SU-DHL-6 (cell line): ENCODE measurements at regions not wholly inside any gene's neighbourhood (a gene's known extent, or its start where the extent isn't known, plus 50 kb on each side); places are given as distances from the start of the nearest gene placed in this dataset.

Source experiments
- H2AFZ ChIP-seq: fragments of 200-600 bp; sonication (generic); 2 replicates; pipeline ENCODE4 v1.6.1; 2014; ENCODE audit warnings: low read depth, mild to moderate bottlenecking, moderate library complexity, mixed read lengths, antibody characterized with exemption, low read length; ENCODE audit not compliant: severe bottlenecking
- H3F3A ChIP-seq: fragments of 200-600 bp; shearing (Covaris generic); 2 replicates; pipeline ENCODE4 v1.6.0; 2016; ENCODE audit warnings: antibody characterized with exemption, mild to moderate bottlenecking; ENCODE audit not compliant: insufficient read depth
- H3K27ac ChIP-seq: fragments of 200-600 bp; sonication (generic); 2 replicates; pipeline ENCODE4 v1.5.1; 2016; ENCODE audit warnings: low read depth, mild to moderate bottlenecking, low read length, moderate library complexity, mixed read lengths
- H3K27me3 ChIP-seq: fragments of 200-600 bp; sonication (generic), shearing (Covaris generic); 2 replicates; pipeline ENCODE4 v1.6.0; 2014; ENCODE audit warnings: mild to moderate bottlenecking, low read length
- H3K36me3 ChIP-seq: fragments of 200-600 bp; sonication (generic); 2 replicates; pipeline ENCODE4 v1.6.1; 2014; ENCODE audit warnings: mild to moderate bottlenecking, low read length, mixed read lengths
- H3K4me2 ChIP-seq: fragments of 300-600, 200-600 bp; shearing (Covaris generic), sonication (generic); 2 replicates; pipeline ENCODE4 v1.6.0; 2014; ENCODE audit warnings: low read length, low read depth, mild to moderate bottlenecking; ENCODE audit not compliant: poor library complexity, severe bottlenecking
- H3K4me3 ChIP-seq: fragments of 200-600 bp; sonication (generic); 2 replicates; pipeline ENCODE4 v1.5.1; 2014; ENCODE audit warnings: antibody characterized with exemption, low read length, mild to moderate bottlenecking, mixed read lengths; ENCODE audit not compliant: insufficient read depth, poor library complexity, severe bottlenecking
- H3K79me2 ChIP-seq: fragments of 200-600 bp; sonication (generic); 2 replicates; pipeline ENCODE4 v1.6.1; 2014; ENCODE audit warnings: mild to moderate bottlenecking, low read length, moderate library complexity; ENCODE audit not compliant: insufficient read depth
- H3K9ac ChIP-seq: fragments of 200-600 bp; sonication (generic); 2 replicates; pipeline ENCODE4 v1.7.0; 2014; ENCODE audit warnings: mild to moderate bottlenecking, low read length
- H3K9me2 ChIP-seq: fragments of 200-600 bp; sonication (generic); replicated peaks from 2 replicates; pipeline ENCODE4 v1.6.1; 2014; ENCODE audit warnings: low read length; ENCODE audit not compliant: insufficient read depth
- H3K9me3 ChIP-seq: fragments of 200-600 bp; sonication (generic); 2 replicates; pipeline ENCODE4 v1.6.1; 2014; ENCODE audit warnings: low read length, mixed read lengths; ENCODE audit not compliant: insufficient read depth
- H4K20me1 ChIP-seq: fragments of 200-600 bp; sonication (generic); 2 replicates; pipeline ENCODE4 v1.6.1; 2014; ENCODE audit warnings: low read depth, mild to moderate bottlenecking, antibody characterized with exemption, low read length, moderate library complexity, mixed read lengths
- EZH2phosphoT487 ChIP-seq: fragments of 200-600 bp; sonication (generic), shearing (Covaris generic); conservative IDR thresholded peaks from 2 replicates; pipeline ENCODE4 v1.6.1; 2018; ENCODE audit warnings: mild to moderate bottlenecking, antibody characterized with exemption, low read length, moderate library complexity, mixed read lengths
- TF ChIP-seq, protein P1 (sequence below): fragments of 200-600 bp; sonication (generic); IDR thresholded peaks from one replicate; pipeline ENCODE4 v1.5.1; 2017; ENCODE audit warnings: antibody characterized with exemption, mild to moderate bottlenecking, low read length, moderate library complexity; ENCODE audit not compliant: insufficient read depth, poor library complexity, severe bottlenecking

DNA sequence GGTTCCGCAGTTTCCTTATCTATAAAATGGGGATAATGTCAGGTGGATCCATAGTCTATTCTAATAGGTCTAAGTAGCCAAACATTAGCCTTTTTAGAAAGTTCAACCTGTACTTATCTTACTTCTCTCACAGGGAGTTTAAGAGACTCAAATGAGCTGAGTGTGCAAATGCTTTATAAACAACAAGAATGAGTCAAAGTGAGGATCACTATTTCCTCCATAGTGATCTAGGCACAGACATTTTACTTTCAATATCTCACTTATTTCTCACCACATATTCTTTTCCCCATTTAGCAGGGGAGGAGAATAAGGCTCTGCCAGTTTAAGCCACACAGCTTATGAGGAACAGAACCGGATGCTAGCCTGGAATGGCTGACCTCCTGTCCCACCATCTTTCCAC, 92.1 kb upstream of the LMO4 start:
- Histone ChIP-seq H2AFZ (no peak overlapping the region), H3F3A (no peaks in the 10 kb centered on the region), H3K27me3 (no peaks in the 10 kb centered on the region), H3K9me3 (no peaks in the 10 kb centered on the region), H3K79me2 (no peaks in the 10 kb centered on the region), H3K36me3 (no peaks in the 10 kb centered on the region), H4K20me1 (no peaks in the 10 kb centered on the region), H3K4me3 (no peak overlapping the region), H3K4me2 (no peak overlapping the region), H3K9me2 (no peaks in the 10 kb centered on the region), H3K27ac (no peak overlapping the region), H3K9ac (no peak overlapping the region)
- no peak for TF ChIP-seq EZH2phosphoT487
- TF ChIP-seq, protein P1, sequence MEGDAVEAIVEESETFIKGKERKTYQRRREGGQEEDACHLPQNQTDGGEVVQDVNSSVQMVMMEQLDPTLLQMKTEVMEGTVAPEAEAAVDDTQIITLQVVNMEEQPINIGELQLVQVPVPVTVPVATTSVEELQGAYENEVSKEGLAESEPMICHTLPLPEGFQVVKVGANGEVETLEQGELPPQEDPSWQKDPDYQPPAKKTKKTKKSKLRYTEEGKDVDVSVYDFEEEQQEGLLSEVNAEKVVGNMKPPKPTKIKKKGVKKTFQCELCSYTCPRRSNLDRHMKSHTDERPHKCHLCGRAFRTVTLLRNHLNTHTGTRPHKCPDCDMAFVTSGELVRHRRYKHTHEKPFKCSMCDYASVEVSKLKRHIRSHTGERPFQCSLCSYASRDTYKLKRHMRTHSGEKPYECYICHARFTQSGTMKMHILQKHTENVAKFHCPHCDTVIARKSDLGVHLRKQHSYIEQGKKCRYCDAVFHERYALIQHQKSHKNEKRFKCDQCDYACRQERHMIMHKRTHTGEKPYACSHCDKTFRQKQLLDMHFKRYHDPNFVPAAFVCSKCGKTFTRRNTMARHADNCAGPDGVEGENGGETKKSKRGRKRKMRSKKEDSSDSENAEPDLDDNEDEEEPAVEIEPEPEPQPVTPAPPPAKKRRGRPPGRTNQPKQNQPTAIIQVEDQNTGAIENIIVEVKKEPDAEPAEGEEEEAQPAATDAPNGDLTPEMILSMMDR, result no peak

DNA sequence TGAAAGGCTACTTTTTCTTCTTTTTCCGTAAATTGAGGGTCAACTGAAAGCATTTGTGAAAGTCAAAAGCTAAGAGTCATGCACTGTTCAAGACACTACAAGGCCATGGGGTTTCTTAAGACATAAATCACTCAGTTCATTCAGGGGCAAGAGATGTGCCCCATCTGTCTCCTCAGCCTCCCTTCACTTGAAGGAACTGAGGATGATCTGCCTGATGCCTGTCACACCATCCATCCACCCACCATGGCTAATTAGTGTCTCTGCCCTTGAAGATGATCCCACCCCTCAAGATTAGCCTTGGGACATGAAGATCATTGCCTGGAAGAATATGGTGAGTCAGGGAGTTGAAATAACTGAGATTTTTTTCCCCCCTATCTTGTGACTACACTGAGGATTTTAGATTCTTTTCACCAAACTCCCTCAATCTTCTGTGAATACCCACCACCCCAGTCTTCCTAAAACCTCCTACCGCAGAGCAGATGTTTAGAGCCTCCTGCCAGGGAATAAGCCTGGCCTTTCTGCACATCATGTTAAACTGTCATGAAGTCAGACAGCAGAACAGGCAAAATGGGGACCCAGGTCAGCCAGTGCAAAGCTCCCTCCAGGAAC, 88.6 kb upstream of the LMO4 start:
- no peak overlapping the region for H3K4me3 ChIP-seq
- no peaks in the 10 kb centered on the region for H3K27me3 ChIP-seq
- H3K36me3 ChIP-seq, result no peaks in the 10 kb centered on the region
- no peak overlapping the region for H3K9ac ChIP-seq
- H3K9me2 ChIP-seq, result no peaks in the 10 kb centered on the region
- H4K20me1 ChIP-seq, result no peaks in the 10 kb centered on the region
- TF ChIP-seq, protein P1, result no peak
- no peak for TF ChIP-seq EZH2phosphoT487
- no peak overlapping the region for H3K27ac ChIP-seq
- no peak overlapping the region for H3K4me2 ChIP-seq
- no peak overlapping the region for H2AFZ ChIP-seq
- H3K9me3 ChIP-seq, result no peaks in the 10 kb centered on the region
- no peaks in the 10 kb centered on the region for H3K79me2 ChIP-seq
- H3F3A ChIP-seq, result no peaks in the 10 kb centered on the region

DNA sequence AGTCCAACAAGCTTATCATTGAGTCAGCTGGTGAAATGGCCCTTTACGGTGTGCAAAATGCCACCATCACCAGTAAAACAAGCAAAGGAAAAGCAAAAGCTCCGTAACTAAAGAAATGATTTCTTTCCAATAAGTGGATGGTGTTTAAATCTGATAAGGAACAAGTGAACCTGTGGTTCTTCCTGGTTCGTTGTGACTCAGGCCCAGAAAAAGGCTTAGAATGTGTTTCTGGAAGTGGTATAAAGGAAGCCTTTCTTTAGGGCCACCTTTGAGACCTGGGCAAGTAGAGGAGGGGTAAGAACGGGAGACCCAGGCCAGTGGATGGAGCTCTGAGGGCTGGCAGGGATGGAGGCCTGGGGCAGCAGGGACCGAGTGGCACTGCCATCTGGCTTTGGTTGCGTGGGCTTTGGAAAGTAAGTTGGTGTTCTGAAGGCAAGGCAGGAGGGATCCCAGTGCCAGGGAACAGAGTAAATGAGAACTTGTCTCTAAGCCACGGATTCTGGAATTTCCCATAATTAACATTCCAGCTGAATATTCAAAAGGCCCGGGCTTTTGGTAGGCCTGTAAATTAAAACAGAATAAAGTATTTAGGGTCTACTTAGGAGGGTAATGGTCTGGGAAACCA, 87.9 kb upstream of the LMO4 start:
- Histone ChIP-seq H3K9me3 (no peaks in the 10 kb centered on the region), H3K4me2 (no peak overlapping the region), H3K4me3 (no peak overlapping the region), H3K36me3 (no peaks in the 10 kb centered on the region), H2AFZ (no peak overlapping the region), H3K27ac (no peak overlapping the region), H3K9me2 (no peaks in the 10 kb centered on the region), H3F3A (no peaks in the 10 kb centered on the region), H3K27me3 (no peaks in the 10 kb centered on the region), H3K9ac (no peak overlapping the region), H3K79me2 (no peaks in the 10 kb centered on the region), H4K20me1 (no peaks in the 10 kb centered on the region)
- no peak for TF ChIP-seq EZH2phosphoT487
- TF ChIP-seq, protein P1, result no peak
